A172 (cell line): ENCODE measurements at regions not wholly inside any gene's neighbourhood (a gene's known extent, or its start where the extent isn't known, plus 50 kb on each side); places are given as distances from the start of the nearest gene placed in this dataset.
A peak's percentile ranks its signal among the peaks of the same experiment; 100 is the strongest.

Source experiments
- DNase-seq: peaks from one replicate; pipeline ENCODE4 v3.0.0-alpha.2; 2015; ENCODE audit warnings: low spot score

- DNase-seq, result no peak
Observed at GRCh38 chr4:12861422-12861821, 622.7 kb downstream of the RAB28 start.

DNA sequence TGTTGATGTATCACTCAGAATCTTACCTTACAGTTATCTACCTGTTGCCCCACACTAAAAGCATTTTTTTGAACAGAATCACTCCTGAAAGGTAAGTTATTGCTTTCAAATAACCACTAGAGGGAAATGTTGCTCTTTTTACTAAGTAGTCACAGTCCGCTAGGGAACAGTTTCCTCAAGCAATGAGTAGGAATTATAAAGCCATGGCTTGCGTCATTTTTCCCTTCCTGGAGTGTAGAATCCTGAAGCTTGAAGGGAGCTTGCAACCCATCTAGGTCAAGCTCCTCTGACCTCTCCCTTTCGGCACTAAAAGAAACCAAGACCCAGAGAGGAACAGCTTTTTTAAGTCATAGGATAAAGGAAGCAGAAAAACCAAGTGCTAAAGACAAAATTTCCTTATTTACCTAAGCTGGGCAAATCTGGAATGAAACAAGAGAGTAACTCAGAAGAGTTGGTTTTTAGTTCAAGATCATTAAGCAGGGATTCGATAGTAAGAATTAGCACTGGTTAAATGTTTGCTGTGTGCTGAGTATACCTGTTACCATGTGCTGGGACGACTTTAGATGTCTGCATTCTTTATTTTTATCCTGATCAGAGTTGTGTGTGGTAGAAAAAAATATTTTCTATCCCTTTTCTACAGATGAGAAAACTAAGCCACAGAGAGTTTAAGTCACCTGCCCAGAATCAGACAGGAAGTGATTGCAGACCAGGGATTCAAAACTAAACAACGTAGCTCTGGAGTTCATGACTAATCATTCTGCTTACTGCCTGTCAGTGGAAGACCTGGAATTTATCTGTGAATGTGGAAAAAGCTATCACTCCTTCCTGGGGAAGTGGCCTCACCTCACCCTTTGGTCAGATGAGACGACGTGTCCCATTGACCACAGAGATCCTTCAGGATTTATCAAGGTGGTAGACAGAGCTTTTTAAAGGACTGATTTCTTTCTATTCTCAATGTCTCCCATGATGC is 631.5 kb downstream of the RAB28 start:
- peak; percentile 60 for DNase-seq

DNA sequence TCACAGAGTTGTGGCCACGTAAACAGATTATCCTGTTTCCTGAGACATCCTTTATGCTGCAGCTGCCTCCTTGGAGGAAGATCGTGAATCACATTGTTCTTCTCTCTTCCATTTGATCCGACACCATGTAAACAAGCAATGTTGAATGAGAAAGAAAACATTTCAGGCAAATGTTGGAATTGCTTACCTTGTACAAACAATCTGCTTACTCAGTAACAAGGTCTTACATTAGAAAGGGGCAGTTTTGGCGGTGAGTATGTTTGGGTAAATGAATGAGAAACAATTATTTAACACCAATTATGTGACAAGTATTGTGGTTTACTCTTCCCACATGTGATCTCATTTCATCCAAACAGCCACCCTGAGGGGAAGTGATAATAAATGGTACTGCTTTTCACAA is 637.8 kb downstream of the RAB28 start:
- DNase-seq, result no peak

GRCh38 chr4:12844141-12844540 is 640.0 kb downstream of the RAB28 start:
- DNase-seq, result no peak

DNA sequence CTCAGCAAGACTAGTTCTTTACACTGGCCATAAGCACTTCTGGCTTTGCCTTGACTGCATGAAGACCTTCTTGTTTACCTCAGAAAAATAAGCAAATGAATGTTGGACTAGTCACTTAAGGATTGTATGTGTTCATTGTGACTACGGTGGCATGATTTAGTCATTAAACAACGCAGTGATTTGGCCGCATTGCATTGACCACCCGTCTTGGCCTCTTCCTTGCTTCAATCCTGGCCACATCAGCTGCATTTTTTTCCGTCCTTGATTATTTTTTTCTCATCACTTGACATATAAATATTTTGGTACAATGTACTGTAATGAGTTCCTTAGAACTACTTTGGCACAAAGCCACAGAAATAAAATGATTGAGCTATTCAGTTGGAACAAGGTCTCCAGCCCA is 656.2 kb downstream of the RAB28 start:
- no peak for DNase-seq

DNA sequence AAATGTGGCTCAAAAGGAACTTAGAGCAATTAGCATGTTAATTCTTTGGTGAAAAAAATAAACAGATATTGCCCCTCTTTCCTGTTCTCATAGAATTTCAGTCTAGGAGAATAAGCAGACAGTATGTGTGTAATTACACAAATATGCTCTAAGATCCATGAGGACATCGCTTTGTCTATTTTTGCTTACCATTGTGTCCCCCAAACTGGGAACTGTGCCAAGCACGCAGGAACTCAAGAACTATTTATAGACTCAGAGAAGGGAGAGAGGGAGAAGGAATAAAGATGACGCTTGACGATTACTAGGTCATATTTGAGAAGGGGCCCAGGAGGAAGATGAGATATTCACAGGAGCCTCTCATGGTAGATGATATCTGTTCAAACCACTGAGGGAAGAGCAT is 692.6 kb downstream of the RAB28 start:
- no peak for DNase-seq

GRCh38 chr4:12787261-12787660 is 696.9 kb downstream of the RAB28 start:
- DNase-seq, result no peak

- no peak for DNase-seq
Observed at GRCh38 chr4:12778706-12779105, 705.4 kb downstream of the RAB28 start.

DNA sequence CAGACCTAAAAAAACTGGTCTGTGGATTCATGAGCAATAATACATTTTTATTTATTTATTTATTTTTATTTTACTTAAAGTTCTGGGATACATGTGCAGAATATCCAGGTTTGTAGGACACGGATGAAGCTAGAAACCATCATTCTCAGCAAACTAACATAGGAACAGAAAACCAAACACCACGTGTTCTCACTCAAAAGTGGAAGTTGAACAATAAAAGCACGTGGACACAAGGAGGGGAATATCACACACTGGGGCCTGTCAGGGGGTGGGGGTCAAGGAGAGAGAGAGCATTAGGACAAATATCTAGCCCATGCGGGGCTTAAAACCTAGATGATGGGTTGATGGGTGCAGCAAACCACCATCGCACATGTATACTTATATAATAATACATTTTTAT is 705.9 kb downstream of the RAB28 start:
- no peak for DNase-seq

DNA sequence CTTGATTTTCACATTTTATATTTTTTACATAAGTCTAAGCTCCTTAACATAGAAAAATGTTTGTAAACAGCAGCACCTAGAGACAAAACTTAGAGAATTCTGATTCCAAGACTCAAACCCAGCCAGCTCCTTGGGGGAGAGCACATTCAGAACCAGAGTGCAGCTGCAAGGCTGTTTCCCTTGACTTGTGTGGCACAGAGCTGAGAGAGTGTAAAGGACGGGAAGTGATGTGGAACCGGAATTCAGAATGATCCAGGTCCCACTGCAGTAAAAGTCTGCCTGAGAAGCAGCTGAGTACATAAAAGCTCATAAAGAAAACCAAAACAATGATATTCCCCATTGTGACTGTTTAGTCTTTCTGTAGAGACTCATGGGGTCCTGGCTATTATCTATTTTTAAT is 713.8 kb downstream of the RAB28 start:
- no peak for DNase-seq

DNA sequence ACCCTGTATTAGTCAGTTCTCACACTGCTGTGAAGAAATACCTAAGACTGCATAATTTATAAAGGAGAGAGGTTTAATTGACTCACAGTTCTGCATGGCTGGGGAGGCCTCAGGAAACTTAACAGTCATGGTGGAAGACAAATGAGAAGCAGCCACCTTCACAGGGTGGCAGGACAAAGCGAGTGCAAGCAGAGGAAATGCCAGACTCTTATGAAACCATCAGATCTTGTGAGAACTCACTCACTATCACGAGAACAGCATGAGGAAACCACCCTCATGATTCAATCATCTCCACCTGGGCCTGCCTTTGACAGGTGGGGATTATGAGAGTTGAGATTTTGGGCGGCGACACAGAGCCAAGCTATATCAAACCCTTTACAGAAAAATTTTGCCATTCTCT is 722.4 kb downstream of the RAB28 start:
- DNase-seq, result no peak

- DNase-seq, result no peak
Observed at GRCh38 chr4:12747154-12747553, 737.0 kb downstream of the RAB28 start.

DNA sequence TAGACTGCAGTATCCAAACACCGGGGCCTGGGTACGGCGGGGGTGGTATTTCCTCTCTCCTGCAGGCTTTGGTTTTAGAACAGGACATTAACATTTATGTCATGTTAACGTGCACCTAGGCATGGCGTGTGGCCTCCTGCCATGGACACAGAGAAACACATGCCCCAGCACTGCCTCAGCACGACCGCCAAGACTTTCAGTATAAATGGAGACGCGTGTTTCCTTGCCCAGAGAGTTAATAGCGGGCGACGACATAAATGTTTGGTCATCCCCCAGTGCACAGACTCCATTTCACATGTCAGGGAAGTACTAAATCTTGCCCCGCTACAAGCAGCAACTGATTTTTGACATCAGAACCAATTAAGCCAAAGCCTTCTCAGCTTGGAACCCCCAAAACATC is 737.9 kb downstream of the RAB28 start:
- no peak for DNase-seq

GRCh38 chr4:12734586-12734985 is 749.6 kb downstream of the RAB28 start:
- no peak for DNase-seq

DNA sequence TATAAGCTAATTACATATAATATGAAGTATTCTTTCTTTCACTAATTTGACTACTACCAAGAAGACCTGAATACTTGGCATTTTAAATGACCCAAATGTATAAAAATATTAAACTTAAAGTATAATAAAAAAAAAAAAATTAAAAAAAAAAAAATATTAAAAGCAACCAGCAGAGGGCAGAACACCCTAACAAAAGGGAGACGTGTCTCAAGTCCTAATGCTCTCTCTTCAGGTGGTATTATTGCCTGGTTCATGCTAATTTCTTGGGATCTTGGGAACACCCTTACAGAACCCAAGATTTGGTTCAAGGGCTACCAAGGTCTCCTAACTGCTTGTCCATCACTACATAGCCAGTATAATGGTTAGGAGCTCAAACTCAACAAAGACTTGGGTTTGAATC is 754.8 kb downstream of the RAB28 start:
- peak; percentile 2 for DNase-seq

DNA sequence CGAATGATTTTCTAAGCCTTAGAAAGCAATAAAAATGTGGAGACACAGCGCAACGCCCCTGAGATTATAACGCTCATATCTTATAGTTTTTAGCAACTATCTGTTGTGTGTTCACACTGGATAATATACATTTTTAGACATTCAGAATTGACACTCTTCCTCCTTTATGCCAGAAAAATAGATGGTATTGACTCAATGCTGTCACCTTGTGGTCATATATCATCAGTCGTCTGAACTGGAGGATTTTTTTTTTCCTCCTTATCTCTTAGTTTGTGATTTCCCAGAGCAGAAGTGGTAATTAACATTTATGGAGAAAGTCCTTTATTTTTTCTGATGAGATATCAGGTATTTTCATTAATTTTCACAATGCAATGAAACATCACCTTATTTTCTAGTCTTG is 759.6 kb downstream of the RAB28 start:
- DNase-seq, result no peak

DNA sequence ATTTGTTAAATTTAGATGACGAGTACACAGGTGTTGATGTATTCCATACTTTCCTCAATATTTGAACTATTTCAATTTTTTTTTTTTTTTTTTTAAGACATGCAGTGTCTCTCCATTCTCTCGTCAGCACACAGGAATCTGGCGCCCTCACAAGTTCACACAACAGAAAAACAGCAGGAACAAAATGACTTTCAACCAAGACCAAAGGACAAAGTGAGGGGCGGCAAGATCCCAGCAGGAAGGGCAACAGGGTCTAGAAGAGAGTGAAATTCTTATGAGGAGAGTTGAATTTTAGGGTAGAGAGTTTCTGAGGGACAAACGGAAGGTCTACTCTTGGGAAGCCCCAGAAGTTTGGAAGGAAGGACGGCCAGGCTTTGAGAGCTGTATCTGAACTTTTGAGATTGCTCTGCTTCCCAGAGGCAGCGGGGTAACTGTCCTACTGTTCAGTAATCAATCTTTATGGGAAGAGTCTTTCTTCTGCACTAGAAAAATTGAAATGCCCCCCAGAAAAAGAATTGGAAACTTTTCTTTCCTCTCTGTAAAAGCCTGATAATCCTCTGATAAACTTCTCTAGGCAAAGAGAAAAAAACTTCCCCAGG is 760.2 kb downstream of the RAB28 start:
- DNase-seq, result no peak

DNA sequence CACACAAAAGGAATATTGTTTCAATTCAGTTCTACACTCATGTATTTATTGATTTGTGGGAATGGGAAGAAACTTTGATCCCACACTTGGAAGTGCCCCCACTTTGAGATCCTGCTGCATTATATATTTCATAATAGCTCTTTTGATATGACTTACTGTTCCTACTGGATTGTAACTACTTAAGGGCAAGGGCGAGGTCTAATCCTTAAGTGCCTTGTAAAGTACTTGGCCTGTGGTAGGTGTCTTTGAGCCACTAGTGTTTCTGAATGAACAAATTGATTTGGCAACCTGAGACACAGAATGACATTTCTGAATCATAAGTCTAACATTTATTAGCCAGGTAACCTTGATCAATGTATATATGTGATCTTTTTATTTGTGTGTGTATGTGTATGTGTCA is 767.2 kb downstream of the RAB28 start:
- DNase-seq, result no peak

GRCh38 chr4:12712648-12713339 is 771.3 kb downstream of the RAB28 start:
- DNase-seq, result no peak

- DNase-seq, result no peak
Observed at GRCh38 chr4:12707381-12708175, 776.6 kb downstream of the RAB28 start.

GRCh38 chr4:12703036-12703435 is 781.1 kb downstream of the RAB28 start:
- no peak for DNase-seq

GRCh38 chr4:12701384-12701783 is 782.8 kb downstream of the RAB28 start:
- DNase-seq, result no peak
